Kidney (tissue), 13 donors: ENCODE measurements at regions not wholly inside any gene's neighbourhood (a gene's known extent, or its start where the extent isn't known, plus 50 kb on each side); places are given as distances from the start of the nearest gene placed in this dataset.

ENCODE experiments used
- DNase-seq, 5 donors: peaks; one replicate each; pipeline ENCODE4 v3.0.0-alpha.2; 2013 to 2020
- FAIRE-seq: peaks from 2 replicates; lab custom pipeline; 2012; peaks lifted over from hg19 to GRCh38; lab: Jason Lieb, UNC
- H3K27ac ChIP-seq, 2 donors: one replicate each; pipeline ENCODE4 v1.7.0; 2013; ENCODE audit warnings: low read depth in 2 of 2, low read length in 2 of 2, inconsistent platforms in 1 of 2
- H3K27me3 ChIP-seq: one replicate; pipeline ENCODE4 v1.7.1; 2013; ENCODE audit warnings: low read length, inconsistent platforms; ENCODE audit not compliant: control insufficient read depth, insufficient read depth
- H3K36me3 ChIP-seq, 3 donors: one replicate each; pipeline versions ENCODE4 v1.7.0 to v1.7.1; 2013; ENCODE audit warnings: low read length in 3 of 3, control low read depth in 1 of 3, inconsistent platforms in 1 of 3; ENCODE audit not compliant: insufficient read depth in 3 of 3, control insufficient read depth in 2 of 3
- H3K4me1 ChIP-seq, 3 donors: one replicate each; pipeline versions ENCODE4 v1.7.0 to v1.7.1; 2013; ENCODE audit warnings: low read length in 3 of 3, inconsistent platforms in 1 of 3, low read depth in 1 of 3; ENCODE audit not compliant: control insufficient read depth in 2 of 3, insufficient read depth in 2 of 3
- H3K4me3 ChIP-seq, 3 donors: one replicate each; pipeline versions ENCODE4 v1.7.0 to v1.8.1; 2013; ENCODE audit warnings: low read length in 3 of 3, control low read depth in 1 of 3, inconsistent platforms in 1 of 3
- H3K9ac ChIP-seq, 3 donors: one replicate each; pipeline versions ENCODE4 v1.7.0 to v1.7.1; 2013; ENCODE audit warnings: low read length in 3 of 3, control low read depth in 1 of 3, inconsistent platforms in 1 of 3
- H3K9me3 ChIP-seq, 3 donors: one replicate each; pipeline versions ENCODE4 v1.7.0 to v1.7.1; 2013; ENCODE audit warnings: low read length in 3 of 3, control low read depth in 1 of 3, inconsistent platforms in 1 of 3; ENCODE audit not compliant: control insufficient read depth in 2 of 3, insufficient read depth in 1 of 3
- CTCF ChIP-seq: IDR thresholded peaks from 3 replicates; pipeline ENCODE4 v1.5.1; 2012; ENCODE audit warnings: mild to moderate bottlenecking, moderate library complexity, borderline replicate concordance; ENCODE audit not compliant: insufficient read depth; ENCODE audit errors: extremely low read depth
- intact Hi-C: fragments of 100-400 bp; cut with DNase I; formaldehyde crosslinking; loops from one replicate; pipeline ENCODE4 v1.11.1; 2022
- donor health status: control.
- donor health status: control.
- donor health status: control.
- donor health status: control.
- donor health status: control.
- donor health status: DM: yes; HTN: yes; CAD: no.
- donor health status: Normal renal cell carcinoma (clear cell type).

GRCh38 chr10:33556620-33557019 is 222.2 kb upstream of the NRP1 start:
- no peaks in the 10 kb centered on the region for H3K4me1 ChIP-seq
- no peaks in the 10 kb centered on the region for H3K36me3 ChIP-seq
- no peaks in the 10 kb centered on the region for H3K27me3 ChIP-seq
- intact Hi-C loops, result no loop called here
- no peak for DNase-seq
- H3K9me3 ChIP-seq, result no peaks in the 10 kb centered on the region
- H3K27ac ChIP-seq, result no peak overlapping the region
- FAIRE-seq, result no peak
- no peak overlapping the region for H3K4me3 ChIP-seq
- H3K9ac ChIP-seq, result no peak overlapping the region
- TF ChIP-seq CTCF, result no peak

- no peaks in the 10 kb centered on the region for H3K9me3 ChIP-seq
- no peak for FAIRE-seq
- H3K36me3 ChIP-seq, result no peaks in the 10 kb centered on the region
- H3K27me3 ChIP-seq, result no peaks in the 10 kb centered on the region
- intact Hi-C loops, result no loop called here
- no peak for DNase-seq
- no peak overlapping the region for H3K9ac ChIP-seq
- no peak overlapping the region for H3K27ac ChIP-seq
- H3K4me1 ChIP-seq, result no peaks in the 10 kb centered on the region
- no peak for TF ChIP-seq CTCF
- no peak overlapping the region for H3K4me3 ChIP-seq
Measured at GRCh38 chr10:33556103-33556502, 221.6 kb upstream of the NRP1 start.

- Histone ChIP-seq H3K4me1 (no peaks in the 10 kb centered on the region), H3K27me3 (no peaks in the 10 kb centered on the region), H3K4me3 (no peak overlapping the region), H3K27ac (no peak overlapping the region), H3K36me3 (no peaks in the 10 kb centered on the region), H3K9ac (no peak overlapping the region), H3K9me3 (no peaks in the 10 kb centered on the region)
- intact Hi-C loops, result no loop called here
- FAIRE-seq (no peak), DNase-seq (no peak)
- no peak for TF ChIP-seq CTCF
Measured at GRCh38 chr10:33553748-33554571, 219.5 kb upstream of the NRP1 start.
